Hematopoietic multipotent progenitor cell treated with erythropoietin and hydrocortisone succinate and interleukin-3 and kit ligand, for 15 days (in vitro differentiated cells): ENCODE measurements at regions not wholly inside any gene's neighbourhood (a gene's known extent, or its start where the extent isn't known, plus 50 kb on each side); places are given as distances from the start of the nearest gene placed in this dataset.

Source experiments
- DNase-seq: peaks from one replicate; pipeline ENCODE4 v3.0.0-alpha.2; 2015; ENCODE audit warnings: low spot score

DNA sequence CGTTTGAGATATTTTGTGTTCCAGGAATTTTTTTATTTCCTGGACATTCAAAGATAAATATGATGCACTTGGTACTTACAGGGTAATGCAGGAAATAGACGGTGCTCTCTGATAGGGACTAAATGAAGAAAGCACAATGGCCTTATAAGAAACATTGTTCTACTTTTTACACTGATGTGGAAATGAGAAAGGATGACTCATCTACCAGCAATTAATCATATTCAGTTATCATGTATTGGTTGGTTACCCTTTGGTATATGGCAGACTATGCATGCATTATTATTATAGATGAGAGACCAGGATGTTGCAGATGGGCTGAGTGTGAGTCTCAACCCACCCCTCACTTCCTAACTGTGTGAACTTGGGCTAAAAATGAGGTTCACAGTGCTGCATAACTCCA, 222.2 kb downstream of the FLRT2 start:
- DNase-seq, result no peak

DNA sequence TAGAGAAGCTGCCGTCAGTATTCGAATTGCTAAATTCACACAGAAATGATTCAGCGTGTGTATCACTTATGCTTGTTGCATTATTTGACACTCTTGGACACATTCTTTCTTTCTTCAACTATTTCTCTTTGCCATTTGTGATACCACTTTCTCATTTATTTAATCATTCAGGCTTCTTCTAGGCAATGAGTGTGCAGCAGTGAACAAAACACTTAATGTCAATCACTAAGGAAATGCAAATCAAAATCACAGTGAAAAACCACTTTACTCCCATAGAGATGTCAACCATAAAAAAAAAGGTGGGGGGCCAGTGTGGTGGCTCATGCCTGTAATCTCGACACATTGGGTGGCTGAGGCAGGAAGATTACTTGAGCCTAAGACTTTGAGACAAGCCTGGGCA, 214.6 kb downstream of the FLRT2 start:
- DNase-seq, result no peak

DNA sequence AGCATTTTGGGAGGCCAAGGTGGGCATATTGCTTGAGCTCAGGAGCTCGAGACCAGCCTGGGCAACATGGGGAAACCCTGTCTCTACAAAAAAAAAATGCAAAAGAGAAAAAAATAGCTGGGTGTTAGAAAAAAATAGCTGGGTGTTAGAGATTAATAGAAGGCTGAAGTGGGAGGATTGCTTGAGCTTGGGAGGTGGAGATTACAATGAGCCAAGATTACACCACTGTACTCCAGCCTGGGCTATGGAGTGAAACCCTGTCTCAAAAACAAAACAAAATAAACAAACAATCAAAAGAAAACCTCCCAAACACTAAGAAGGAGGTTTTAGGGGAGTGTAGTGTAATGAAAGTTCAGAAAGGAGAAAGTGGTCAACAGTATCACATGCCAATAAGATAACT, 202.1 kb downstream of the FLRT2 start:
- no peak for DNase-seq

DNA sequence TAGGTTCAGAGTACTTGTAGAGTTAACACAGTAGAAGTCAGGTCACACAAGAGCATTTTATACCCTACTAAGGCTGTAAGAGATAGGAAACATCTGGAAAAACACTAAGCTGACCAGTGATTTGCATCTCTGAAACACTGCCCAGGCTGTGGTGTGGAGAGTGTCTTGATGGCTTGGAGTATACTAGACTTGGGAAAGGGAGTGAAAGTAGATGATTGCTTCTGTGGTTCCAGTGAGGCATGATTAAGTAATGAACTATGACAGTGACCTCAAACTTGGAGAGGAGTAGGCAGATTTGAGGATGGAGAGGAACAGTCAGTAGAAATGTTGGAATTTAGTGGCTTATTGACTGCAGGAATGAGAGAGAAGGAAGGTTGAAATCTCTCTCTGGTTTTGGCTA, 201.2 kb downstream of the FLRT2 start:
- DNase-seq, result no peak

DNA sequence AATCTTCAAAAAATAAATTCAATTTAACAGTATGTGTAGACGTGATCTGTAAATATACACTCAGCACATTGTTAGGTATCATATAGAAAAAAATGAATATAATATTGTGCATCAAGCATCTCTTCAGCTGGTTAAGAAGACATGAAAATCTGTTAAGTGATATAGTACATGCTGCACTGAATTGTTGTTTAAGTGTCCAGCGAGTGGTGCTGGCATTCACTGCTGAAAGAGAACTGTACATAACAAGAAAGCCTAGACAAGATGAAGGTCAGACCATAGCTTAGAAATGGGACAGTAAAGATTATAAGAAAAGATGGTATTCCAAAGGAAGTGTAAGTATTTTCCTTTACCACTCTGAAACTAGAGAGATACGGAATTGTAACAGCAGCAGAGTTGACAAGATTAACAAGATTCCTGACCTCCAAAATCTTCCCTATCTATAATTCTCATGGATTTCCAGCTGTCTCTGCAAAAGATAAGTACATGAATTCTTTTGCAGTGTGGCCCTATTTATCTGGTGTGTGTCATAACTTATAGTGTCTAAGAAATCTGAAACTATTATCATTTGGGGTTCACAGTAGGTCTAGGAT, 198.6 kb downstream of the FLRT2 start:
- DNase-seq, result no peak

DNA sequence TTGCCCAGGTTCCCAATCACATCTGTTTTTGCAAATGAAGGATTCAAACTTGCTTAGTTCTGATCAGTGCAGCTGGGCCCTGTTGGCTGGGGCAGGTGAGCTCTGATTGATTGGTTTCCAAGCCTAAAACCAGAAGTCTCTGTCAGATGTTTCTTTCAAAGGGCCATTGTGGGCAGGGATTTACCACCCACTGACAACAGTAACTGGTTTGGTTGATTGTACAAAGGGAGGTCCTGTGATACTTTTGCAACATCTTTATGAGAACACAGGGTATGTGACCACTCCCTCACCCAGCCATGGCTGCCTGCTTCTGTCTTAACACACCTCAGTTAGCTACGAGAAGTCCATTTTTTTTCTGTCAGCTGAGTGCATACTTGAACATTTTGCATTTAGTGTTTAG, 184.1 kb downstream of the FLRT2 start:
- DNase-seq, result no peak

DNA sequence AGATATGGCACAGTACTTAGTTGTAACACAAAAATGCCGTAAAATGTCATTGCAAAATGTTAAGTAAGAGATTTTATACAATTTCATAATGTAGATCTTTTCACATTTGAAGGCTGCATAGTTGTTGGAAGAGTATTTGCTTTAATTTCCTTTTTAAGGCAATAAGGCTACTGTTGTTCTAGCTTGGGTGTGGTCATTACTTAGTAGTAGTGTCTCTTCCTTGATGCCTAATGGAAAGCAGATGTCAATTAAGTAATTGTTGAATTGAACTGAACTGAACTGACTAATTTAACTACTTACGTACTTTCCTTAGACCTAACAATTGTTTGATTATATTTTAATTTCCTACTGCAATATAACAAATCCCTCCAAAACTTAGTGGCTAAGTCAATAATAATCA, 181.7 kb downstream of the FLRT2 start:
- DNase-seq, result no peak
